Fibroblast of villous mesenchyme (primary cell): ENCODE measurements at regions not wholly inside any gene's neighbourhood (a gene's known extent, or its start where the extent isn't known, plus 50 kb on each side); places are given as distances from the start of the nearest gene placed in this dataset.
"Not testable (repeated sequence)": the region's sequence is repeated elsewhere in the genome, so short reads cannot be mapped to it uniquely, and the experiment has no call there.

ENCODE experiments used
- DNase-seq: peaks from one replicate; pipeline ENCODE4 v3.0.0-alpha.2; 2010; ENCODE audit warnings: low read depth
- H3K4me3 ChIP-seq: 2 replicates; pipeline ENCODE4 v1.5.1; 2011; ENCODE audit warnings: low read depth, mild to moderate bottlenecking, low read length
- CTCF ChIP-seq: IDR thresholded peaks from 2 replicates; pipeline ENCODE4 v1.5.1; 2012; ENCODE audit warnings: low read depth, mild to moderate bottlenecking, low read length; ENCODE audit not compliant: insufficient read depth

DNA sequence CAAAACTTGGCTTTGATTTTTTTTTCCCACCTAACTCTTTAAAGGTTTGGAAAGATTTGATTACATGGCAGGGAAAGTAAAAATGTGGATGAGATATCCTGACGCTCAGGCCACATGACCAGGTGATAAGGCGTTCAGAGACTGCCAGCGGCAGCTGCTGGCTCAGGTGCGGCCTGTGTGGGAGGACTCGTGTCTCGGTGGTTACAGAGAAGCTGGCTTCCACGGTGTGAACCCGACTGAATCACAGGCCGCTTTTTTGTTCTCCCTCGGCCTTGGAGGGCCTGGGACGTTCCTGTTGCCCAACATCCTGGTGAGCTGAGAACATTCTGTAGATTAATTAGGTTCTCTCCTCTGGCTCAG is 124.2 kb upstream of the ZNF516 start:
- DNase-seq, result no peak
- no peak overlapping the region for H3K4me3 ChIP-seq
- no peak for TF ChIP-seq CTCF

DNA sequence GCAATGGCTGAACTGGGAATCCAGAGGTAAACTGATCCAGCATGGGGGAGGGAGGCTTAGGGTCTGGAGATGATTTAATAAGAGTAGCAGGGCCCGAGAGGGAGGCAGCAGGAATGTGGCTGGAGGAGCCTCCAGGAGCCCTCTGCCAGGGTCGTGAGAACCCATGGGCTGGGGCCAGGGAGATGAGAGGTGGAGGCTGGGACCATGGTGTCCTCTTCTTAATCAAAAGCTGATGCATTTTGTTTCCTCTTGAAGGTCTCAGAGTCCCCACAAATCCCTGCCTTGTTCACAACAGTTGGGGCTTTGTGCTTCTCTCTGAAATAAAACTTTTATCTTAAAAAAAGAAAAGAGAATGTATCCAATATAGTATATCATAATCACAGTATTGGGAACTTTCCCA is 123.7 kb upstream of the ZNF516 start:
- H3K4me3 ChIP-seq, result no peak overlapping the region
- TF ChIP-seq CTCF, result no peak
- no peak for DNase-seq

- TF ChIP-seq CTCF, result no peak
- H3K4me3 ChIP-seq, result no peak overlapping the region
- DNase-seq, result no peak
Observed at GRCh38 chr18:76616373-76616772, 121.3 kb upstream of the ZNF516 start.

- no peak for TF ChIP-seq CTCF
- DNase-seq, result no peak
- H3K4me3 ChIP-seq, result no peak overlapping the region
Observed at GRCh38 chr18:76615065-76615733, 120.2 kb upstream of the ZNF516 start.

DNA sequence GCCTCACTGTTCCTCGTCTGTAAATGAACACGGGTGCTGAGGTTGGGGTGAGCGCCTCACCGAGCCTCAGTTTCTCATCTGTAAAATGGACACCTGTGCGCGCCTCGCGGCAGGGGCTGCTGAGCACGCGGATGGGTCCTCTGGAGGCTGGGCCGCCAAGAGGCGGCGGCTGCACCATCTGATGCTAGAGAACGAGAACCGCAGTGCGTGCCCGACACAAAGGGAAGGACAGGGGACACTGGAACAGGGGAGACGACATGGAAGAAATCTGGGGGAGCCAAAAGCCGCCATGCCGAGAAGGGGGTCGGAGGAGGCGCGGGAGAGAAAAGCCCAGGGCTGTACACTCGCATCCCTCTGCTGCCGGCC is 118.7 kb upstream of the ZNF516 start:
- no peak for DNase-seq
- H3K4me3 ChIP-seq, result no peak overlapping the region
- TF ChIP-seq CTCF, result no peak

- no peak overlapping the region for H3K4me3 ChIP-seq
- no peak for TF ChIP-seq CTCF
- DNase-seq, result no peak
Observed at GRCh38 chr18:76613053-76613754, 118.2 kb upstream of the ZNF516 start.

DNA sequence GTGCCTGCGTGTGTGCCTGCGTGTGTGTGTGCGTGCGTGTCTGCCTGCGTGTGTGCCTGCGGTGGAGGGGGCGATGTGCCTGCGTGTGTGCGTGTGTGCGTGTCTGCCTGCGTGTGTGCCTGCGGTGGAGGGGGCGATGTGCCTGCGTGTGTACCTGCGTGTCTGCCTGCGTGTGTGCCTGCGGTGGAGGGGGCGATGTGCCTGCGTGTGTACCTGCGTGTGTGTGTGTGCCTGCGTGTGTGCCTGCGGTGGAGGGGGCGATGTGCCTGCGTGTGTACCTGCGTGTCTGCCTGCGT is 116.7 kb upstream of the ZNF516 start:
- DNase-seq, result not testable (repeated sequence)

More for the DNA sequence above, 116.7 kb upstream of the ZNF516 start:
- H3K4me3 ChIP-seq, result not testable (repeated sequence)
